Hepatocyte (in vitro differentiated cells): ENCODE measurements at regions not wholly inside any gene's neighbourhood (a gene's known extent, or its start where the extent isn't known, plus 50 kb on each side); places are given as distances from the start of the nearest gene placed in this dataset.

ENCODE experiments used
- DNase-seq: peaks from one replicate; pipeline ENCODE4 v3.0.0-alpha.2; 2016; ENCODE audit warnings: low spot score
- H2AFZ ChIP-seq: fragments of 200-600 bp; sonication (generic); 2 replicates; pipeline ENCODE4 v1.6.0; 2016; ENCODE audit warnings: antibody characterized with exemption, mild to moderate bottlenecking
- H3K27ac ChIP-seq: fragments of 200-600 bp; sonication (generic); 2 replicates; pipeline ENCODE4 v1.5.1; 2016; ENCODE audit warnings: mild to moderate bottlenecking
- H3K27me3 ChIP-seq: fragments of 200-600 bp; sonication (generic); 2 replicates; pipeline ENCODE4 v1.6.1; 2016
- H3K36me3 ChIP-seq: fragments of 200-600 bp; sonication (generic); replicated peaks from 2 replicates; pipeline ENCODE4 v1.5.1; 2016; ENCODE audit warnings: low read depth; ENCODE audit not compliant: insufficient read depth
- H3K4me1 ChIP-seq: fragments of 200-600 bp; sonication (generic); 2 replicates; pipeline ENCODE4 v1.5.1; 2016; ENCODE audit warnings: mild to moderate bottlenecking, moderate library complexity; ENCODE audit not compliant: insufficient read depth
- H3K4me2 ChIP-seq: fragments of 200-600 bp; sonication (generic); 2 replicates; pipeline ENCODE4 v1.6.0; 2016
- H3K4me3 ChIP-seq: fragments of 200-600 bp; sonication (generic); 2 replicates; pipeline ENCODE4 v1.5.1; 2016; ENCODE audit warnings: mild to moderate bottlenecking
- H3K79me2 ChIP-seq: fragments of 200-600 bp; sonication (generic); 2 replicates; pipeline ENCODE4 v1.6.0; 2017; ENCODE audit warnings: mild to moderate bottlenecking
- H3K9me2 ChIP-seq: fragments of 200-600 bp; sonication (generic); replicated peaks from 2 replicates; pipeline ENCODE4 v1.6.0; 2017; ENCODE audit warnings: mild to moderate bottlenecking; ENCODE audit not compliant: insufficient read depth
- H3K9me3 ChIP-seq: fragments of 200-600 bp; sonication (generic); 2 replicates; pipeline ENCODE4 v1.5.1; 2016; ENCODE audit warnings: low read depth, mild to moderate bottlenecking
- H4K20me1 ChIP-seq: fragments of 200-600 bp; sonication (generic); 2 replicates; pipeline ENCODE4 v1.6.0; 2016; ENCODE audit warnings: mild to moderate bottlenecking; ENCODE audit not compliant: insufficient read depth, poor library complexity, severe bottlenecking
- CTCF ChIP-seq: fragments of 200-600 bp; sonication (generic); IDR thresholded peaks from 2 replicates; pipeline ENCODE4 v1.5.1; 2016; ENCODE audit warnings: antibody characterized with exemption, mild to moderate bottlenecking; ENCODE audit not compliant: poor library complexity
- EZH2 ChIP-seq: fragments of 200-600 bp; sonication (generic); IDR thresholded peaks from 2 replicates; pipeline ENCODE4 v1.6.1; 2016; ENCODE audit warnings: antibody characterized with exemption, mild to moderate bottlenecking, borderline replicate concordance
- EZH2phosphoT487 ChIP-seq: fragments of 200-600 bp; sonication (generic); IDR thresholded peaks from one replicate; pipeline ENCODE4 v1.6.1; 2018; ENCODE audit warnings: antibody characterized with exemption, mild to moderate bottlenecking, low read depth, moderate library complexity; ENCODE audit not compliant: unreplicated experiment, severe bottlenecking
- WGBS: methylation state at CpG from one replicate; pipeline ENCODE4 v1.1.6; 2016; ENCODE audit warnings: low lambda C conversion rate; ENCODE audit errors: missing lambda C conversion rate; 5-methylcytosine and 5-hydroxymethylcytosine counted together

- Histone ChIP-seq H3K9me3 (no peaks in the 10 kb centered on the region), H3K4me1 (no peaks in the 10 kb centered on the region), H3K36me3 (no peaks in the 10 kb centered on the region), H3K9me2 (no peaks in the 10 kb centered on the region), H3K27ac (no peak overlapping the region), H3K4me2 (no peak overlapping the region), H3K27me3 (no peaks in the 10 kb centered on the region), H4K20me1 (no peaks in the 10 kb centered on the region), H3K79me2 (no peaks in the 10 kb centered on the region), H3K4me3 (no peak overlapping the region), H2AFZ (no peak overlapping the region)
- no peak for TF ChIP-seq EZH2
- no peak for TF ChIP-seq EZH2phosphoT487
- TF ChIP-seq CTCF: no peak
- WGBS: 85% methylated on average over 2 of the region's 2 CpGs
- DNase-seq: no peak
These were observed 239.0 kb upstream of the GLRA2 start for GRCh38 chrX:14290335-14290734.

GRCh38 chrX:14274691-14275090 lies 245.0 kb upstream of the GEMIN8 start:
- TF ChIP-seq CTCF (no peak), EZH2 (no peak), EZH2phosphoT487 (no peak)
- no peak overlapping the region for H2AFZ ChIP-seq
- WGBS: 63% methylated on average over 1 of the region's 1 CpG
- no peak overlapping the region for H3K4me2 ChIP-seq
- no peaks in the 10 kb centered on the region for H3K27me3 ChIP-seq
- no peaks in the 10 kb centered on the region for H4K20me1 ChIP-seq
- H3K9me2 ChIP-seq: no peaks in the 10 kb centered on the region
- no peaks in the 10 kb centered on the region for H3K36me3 ChIP-seq
- H3K27ac ChIP-seq: no peak overlapping the region
- H3K4me1 ChIP-seq: no peaks in the 10 kb centered on the region
- H3K79me2 ChIP-seq: no peaks in the 10 kb centered on the region
- no peak overlapping the region for H3K4me3 ChIP-seq
- peaks cover 8% of the 10 kb centered on the region for H3K9me3 ChIP-seq
- DNase-seq: no peak

GRCh38 chrX:14267216-14267615 lies 237.5 kb upstream of the GEMIN8 start:
- H3K79me2 ChIP-seq: no peaks in the 10 kb centered on the region
- H2AFZ ChIP-seq: no peak overlapping the region
- H3K4me3 ChIP-seq: no peak overlapping the region
- no peaks in the 10 kb centered on the region for H3K36me3 ChIP-seq
- H3K4me2 ChIP-seq: no peak overlapping the region
- no peaks in the 10 kb centered on the region for H3K27me3 ChIP-seq
- H4K20me1 ChIP-seq: no peaks in the 10 kb centered on the region
- no peaks in the 10 kb centered on the region for H3K4me1 ChIP-seq
- no peaks in the 10 kb centered on the region for H3K9me2 ChIP-seq
- TF ChIP-seq EZH2 (no peak), EZH2phosphoT487 (no peak), CTCF (no peak)
- peak overlapping the region; percentile 70 for H3K27ac ChIP-seq
- H3K9me3 ChIP-seq: no peaks in the 10 kb centered on the region
- peak; percentile 13 for DNase-seq

GRCh38 chrX:14266705-14267104 lies 237.0 kb upstream of the GEMIN8 start:
- Histone ChIP-seq H2AFZ (no peak overlapping the region), H3K4me2 (no peak overlapping the region), H3K36me3 (no peaks in the 10 kb centered on the region), H3K9me3 (no peaks in the 10 kb centered on the region), H3K79me2 (no peaks in the 10 kb centered on the region), H3K4me1 (no peaks in the 10 kb centered on the region), H3K4me3 (no peak overlapping the region), H4K20me1 (no peaks in the 10 kb centered on the region), H3K27me3 (no peaks in the 10 kb centered on the region), H3K9me2 (no peaks in the 10 kb centered on the region), H3K27ac (peak overlapping the region; percentile 83)
- no peak for TF ChIP-seq EZH2phosphoT487
- no peak for TF ChIP-seq CTCF
- no peak for TF ChIP-seq EZH2
- WGBS: 56% methylated on average over 1 of the region's 1 CpG
- DNase-seq: peak; percentile 34
